RCC 7860 (cell line): ENCODE measurements at regions not wholly inside any gene's neighbourhood (a gene's known extent, or its start where the extent isn't known, plus 50 kb on each side); places are given as distances from the start of the nearest gene placed in this dataset.

ENCODE experiments used
- DNase-seq: peaks from one replicate; pipeline ENCODE4 v3.0.0-alpha.2; 2015; ENCODE audit warnings: low spot score
- FAIRE-seq: peaks from 2 replicates; lab custom pipeline; 2012; peaks lifted over from hg19 to GRCh38; lab: Jason Lieb, UNC

DNA sequence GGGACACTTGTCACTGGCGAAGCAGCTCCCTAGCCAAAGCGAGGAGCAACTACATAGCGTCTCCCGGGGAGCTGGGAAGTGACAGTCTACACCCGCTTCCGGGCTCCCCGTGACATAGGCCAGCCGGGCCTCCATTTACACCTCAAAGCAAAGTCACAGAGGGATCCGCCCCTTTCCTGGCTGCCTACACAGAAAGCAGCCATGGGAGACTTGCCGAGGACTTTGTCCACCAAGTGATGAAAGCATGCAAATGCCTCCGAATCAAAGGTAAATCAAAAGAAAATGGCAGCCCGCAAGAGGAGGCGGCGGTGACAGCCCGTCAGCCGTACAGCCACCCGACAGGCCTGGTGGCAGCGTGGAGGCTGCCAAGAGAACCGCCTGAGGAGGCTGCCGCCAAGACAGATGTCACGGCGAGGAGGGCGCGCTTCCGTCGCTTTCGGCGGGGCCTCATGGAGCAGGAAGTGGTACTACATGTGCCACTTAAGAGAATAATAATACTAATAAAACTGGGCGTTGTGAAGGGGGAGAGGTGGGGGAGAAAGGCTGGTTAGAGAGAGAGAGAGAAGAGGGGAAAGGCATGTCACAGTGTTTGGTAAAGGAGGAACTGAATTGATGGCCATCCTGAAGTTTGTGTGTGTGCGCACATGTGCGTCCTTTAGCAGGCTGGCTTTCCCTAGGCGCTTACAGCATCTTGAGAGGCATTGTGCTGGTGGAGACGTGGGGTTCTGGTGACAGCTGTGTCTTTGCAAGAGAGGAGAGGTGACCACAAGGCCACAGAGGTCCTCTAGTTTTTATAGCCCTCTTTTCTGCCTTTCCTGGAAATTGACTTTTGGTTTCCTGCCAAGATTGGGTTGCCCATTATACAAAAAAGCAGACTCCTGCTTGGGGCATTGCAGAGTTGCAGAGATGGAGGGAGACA is 661.7 kb downstream of the VRK1 start:
- no peak for FAIRE-seq
- no peak for DNase-seq

DNA sequence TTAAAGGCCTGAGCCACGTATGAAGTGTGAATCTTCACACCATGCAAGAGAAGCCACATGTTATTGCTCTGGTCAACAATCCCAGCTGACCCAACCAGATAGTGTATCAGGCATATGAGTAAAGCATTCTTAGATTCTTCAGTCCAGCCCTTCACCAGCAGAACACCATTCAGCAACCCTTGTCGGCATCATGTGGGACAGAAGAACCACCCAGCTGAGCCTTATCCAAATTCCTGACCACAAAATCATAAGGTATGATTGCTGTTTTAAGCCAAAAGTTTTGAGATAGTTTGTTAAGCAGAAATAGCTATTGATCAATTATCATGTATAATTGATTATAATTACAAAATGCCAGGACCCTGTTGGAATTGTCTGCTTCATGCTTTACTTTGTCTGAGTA is 664.9 kb downstream of the VRK1 start:
- DNase-seq (no peak), FAIRE-seq (no peak)

DNA sequence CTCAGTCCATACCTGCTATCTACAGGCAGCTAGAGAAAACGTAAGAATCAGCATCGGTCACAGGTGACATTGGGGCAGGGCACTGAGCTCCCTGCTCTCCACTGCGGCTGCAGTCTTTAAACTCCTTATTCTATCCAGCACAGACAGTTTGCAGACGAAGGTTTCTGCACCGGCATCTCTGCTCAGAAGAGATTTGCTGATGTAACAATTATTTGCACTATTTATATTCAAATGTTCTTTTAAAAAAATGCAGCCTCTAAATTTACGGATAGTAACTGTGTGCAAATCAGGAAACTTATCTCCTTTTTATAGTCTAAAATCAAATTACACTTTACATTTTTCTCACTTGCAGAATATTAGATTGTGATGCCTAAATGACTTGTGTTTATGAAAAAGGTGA is 671.0 kb downstream of the VRK1 start:
- no peak for FAIRE-seq

DNA sequence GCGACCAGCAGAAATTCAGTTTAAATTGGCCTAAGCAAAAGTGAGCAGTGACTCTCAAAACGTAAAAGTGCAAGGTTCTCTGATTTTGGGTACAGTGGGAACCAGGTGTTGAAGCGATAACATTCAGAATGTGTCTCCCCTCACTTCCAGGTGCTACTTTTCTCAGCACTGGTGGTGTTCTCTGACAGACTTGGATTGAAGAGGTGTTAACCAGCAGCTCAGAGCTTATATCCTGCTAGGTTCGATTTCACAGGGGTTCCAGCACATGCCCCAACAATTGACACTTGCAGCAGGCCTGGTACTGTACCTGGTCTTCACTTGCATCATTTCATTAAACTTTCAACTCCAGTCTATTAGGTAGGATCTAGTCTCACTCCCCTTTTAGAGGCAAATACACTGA is 680.2 kb downstream of the VRK1 start:
- no peak for FAIRE-seq
- no peak for DNase-seq

More for the DNA sequence above, 671.0 kb downstream of the VRK1 start:
- DNase-seq, result no peak

DNA sequence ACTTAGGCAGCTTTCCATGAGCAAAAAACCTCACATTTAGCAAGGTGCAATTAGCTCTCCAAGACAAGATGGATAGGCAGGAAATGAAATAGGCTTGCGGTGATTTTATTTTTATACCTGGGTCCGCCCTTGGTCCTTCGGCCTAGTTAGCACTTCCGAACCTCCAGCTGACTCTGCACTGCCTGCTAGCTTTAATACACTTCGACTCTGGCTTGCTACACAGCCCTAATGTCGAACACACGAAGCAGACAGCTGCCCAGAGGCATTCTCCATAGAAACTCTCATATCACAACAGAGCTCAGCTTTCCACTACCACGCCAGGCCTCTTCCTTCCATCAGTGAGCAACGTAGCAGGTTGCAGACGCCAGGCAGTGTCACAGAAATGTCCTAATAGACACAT is 688.0 kb downstream of the VRK1 start:
- no peak for DNase-seq
- no peak for FAIRE-seq

DNA sequence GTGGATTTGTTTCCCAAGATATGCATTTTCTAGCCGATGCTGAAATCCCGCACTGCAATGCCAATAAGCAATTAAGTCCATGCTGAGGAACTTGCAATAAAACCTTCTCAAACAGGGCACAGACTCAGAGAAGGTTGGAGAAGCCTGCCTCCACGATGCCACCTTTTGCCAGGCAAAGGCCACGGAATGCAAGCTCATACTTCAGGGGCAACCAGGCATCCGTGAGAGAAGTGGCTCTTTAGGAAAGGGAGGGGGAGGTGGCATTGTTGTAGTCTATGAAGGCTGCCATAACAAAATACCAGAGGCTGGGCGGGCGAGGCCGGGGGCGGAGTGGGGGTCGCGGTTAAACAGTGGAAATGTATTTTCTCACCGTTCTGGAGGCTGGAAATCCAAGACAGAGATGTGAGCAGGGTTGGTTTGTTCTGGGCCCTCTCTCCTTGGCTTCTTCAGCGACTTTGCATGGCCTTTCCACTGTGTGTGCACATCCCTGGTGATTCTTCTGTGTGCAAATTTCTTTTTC is 689.5 kb downstream of the VRK1 start:
- DNase-seq, result no peak

DNA sequence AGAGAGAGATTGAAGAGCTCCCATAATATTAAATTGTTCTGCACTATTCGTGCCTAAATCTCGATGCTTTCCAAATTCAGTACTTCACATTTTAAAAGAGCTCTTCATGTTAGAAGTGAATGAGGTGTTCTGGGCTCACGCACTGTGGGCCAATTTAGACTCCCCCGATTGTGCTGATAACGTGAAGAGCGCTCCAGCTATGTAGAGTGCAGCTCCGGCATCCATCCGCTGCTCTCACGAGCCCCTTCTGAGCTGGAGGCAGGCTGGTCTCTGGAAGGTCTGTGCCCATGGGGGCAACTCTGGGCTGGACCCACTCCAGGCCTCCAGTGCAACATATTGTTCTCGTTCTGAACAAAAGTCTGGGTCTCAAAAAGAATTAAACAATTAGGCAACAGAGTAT is 692.6 kb downstream of the VRK1 start:
- FAIRE-seq (no peak), DNase-seq (no peak)

More for the DNA sequence above, 689.5 kb downstream of the VRK1 start:
- FAIRE-seq, result no peak

DNA sequence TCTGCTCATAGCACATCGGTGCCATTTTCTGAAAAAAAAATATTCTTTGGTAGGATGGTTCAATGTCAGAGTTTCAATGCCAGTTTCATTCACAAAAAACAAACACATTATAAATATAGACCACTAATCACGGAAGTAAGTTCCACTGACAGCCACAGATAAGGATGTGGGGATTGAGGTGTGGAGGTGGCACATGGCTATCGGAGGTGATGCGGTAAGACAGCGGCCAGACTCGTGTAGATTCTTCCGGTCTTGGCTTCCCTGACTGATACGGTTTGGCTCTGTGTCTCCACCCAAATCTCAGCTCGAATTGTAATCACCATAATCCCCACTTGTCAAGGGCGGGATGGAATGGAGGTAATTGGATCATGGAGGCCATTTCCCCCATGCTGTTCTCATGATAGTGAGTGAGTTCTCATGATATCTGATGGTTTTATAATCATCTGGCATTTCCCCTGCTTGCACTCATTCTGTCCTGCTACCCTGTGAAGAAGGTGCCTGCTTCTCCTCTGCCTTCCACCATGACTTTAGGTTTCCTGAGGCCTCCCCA is 693.4 kb downstream of the VRK1 start:
- no peak for DNase-seq
- no peak for FAIRE-seq

DNA sequence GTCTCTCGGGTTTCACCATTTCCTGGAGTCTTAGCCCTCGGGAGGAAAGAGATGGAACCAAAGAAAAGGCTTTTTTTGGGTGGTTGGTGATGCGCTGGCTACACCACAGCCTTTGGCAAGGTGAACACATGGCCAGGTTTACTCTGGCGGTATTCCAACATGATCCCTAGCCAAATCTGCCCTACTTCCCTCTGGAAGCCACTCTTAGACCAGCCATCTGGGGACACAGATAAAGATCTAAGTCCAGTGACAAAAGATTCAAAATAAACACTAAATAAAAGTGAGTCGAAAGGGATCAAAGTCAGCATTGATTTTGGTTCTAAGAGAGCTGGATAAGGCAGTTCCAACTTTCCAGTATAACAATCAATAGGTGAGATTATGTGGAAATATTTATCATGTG is 694.5 kb downstream of the VRK1 start:
- FAIRE-seq, result no peak

DNA sequence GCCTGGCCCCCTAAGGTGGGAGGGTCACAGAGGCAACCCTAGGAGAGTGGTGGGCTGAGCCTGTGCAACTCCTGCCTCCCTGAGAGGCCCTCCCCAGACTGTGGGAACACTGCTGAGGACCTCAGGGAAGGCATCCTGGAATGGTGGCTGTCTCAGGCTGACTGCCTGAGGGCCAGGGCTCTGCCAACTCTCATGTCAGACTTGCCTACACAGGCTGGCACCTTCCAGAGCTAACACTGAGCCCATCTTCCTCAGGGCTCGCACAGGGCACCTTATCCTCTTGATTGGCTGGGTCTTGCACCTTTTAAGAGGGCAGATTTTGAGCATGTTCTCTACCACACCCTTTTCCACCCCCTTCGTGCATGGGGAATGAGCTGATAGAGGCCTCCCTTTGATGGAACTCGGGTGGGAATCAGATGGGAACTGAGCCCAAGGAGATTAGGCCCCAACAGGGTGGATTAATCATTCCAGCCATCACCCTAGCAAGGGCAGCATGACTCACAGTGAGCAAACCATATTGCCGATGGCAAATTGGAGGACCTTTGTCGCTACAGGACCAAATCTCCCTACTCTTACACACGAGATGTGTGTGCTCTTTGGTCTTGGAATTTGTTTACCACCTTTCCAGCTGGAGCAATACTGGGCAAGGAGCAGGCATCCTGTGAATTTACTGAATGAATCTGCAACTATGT is 702.8 kb downstream of the VRK1 start:
- FAIRE-seq, result no peak

More for the DNA sequence above, 694.5 kb downstream of the VRK1 start:
- DNase-seq, result no peak

DNA sequence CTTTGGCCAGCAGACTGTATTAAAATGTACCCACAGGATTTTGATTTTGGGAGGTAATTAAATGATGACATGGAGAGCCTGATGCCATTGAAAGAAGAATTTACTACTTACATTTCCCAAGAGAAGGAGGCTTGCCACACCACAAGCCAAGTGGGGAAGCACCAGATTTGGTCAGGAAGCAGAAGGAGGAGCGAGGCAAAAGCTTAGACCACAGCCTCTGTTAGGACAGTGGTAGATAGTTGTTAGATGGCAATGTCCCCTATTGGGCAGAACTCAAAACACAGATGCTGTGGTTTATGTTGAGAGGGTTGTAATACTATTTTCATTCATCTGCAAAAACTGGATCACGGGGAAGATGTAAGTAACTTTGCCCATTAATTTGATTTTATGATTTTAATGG is 709.4 kb downstream of the VRK1 start:
- FAIRE-seq, result no peak
- DNase-seq, result no peak

More for the DNA sequence above, 702.8 kb downstream of the VRK1 start:
- no peak for DNase-seq

DNA sequence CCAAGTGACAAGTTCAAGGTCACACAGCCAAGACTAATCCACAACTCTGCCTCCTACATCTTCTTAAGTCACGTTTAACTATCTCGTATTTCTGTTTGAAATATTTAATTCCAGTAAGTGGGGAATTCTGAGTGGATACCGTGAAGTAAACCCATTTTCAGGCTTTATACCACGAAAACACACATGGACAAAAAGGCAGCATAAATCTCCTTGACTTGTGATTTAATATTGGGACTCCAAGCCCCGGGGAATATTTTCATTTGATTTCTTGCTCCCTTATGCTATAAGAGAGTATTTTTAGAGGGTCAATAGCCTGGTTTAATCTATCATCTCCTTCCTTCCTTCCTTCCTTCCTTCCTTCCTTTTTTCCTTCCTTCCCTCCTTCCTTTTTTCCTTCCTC is 716.7 kb downstream of the VRK1 start:
- FAIRE-seq (no peak), DNase-seq (no peak)

DNA sequence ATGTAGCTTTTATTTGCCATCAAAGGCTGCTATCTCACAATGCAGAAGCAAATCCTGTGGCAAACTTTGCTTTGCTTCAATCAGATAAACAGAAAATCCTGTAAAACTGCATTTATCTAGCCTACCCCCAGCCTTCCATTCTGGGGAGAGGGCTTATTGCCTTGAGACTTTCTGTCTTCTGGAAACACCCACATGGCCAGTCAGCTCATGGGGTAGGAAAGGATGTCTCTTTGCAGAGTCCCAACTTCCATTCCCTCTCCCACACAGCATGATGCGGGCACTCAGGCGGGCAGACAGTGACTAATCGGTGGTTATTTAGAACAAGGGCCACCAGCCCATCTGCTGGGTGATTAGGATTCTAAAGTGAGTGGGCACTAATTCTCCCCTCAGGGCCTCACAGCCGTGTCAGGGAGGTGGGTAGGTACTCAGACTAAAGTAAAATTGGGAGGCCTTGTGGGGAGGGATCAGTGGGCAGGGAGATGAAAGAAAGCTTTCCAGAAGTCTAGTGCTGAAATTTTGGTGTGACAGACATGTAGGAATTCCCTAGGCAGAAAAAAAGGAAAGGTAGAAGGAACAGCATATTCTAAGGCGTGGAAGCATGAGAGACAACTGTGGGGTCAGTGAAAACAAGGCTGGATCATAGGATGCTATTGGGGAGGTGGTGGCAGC is 720.5 kb downstream of the VRK1 start:
- no peak for FAIRE-seq
- DNase-seq, result no peak

DNA sequence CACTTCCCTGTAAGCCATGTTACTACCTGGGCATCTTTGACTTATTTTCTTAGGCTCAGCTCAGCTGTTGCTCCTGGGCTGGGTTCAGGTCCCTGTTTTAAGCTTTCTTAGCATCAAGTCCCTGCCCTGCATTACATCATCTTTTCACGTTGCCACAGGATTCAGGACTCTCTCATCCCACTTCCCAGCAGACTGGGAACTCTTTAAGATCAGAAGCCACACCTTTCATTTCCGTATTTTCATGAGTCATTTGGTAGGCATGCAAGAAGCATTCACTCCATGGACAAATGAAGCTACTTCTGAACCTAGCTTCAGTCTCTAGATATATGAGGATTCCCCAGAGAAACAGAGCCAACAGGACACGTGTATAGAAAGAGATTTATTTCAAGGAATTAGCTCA is 726.8 kb downstream of the VRK1 start:
- DNase-seq, result peak; percentile 12

DNA sequence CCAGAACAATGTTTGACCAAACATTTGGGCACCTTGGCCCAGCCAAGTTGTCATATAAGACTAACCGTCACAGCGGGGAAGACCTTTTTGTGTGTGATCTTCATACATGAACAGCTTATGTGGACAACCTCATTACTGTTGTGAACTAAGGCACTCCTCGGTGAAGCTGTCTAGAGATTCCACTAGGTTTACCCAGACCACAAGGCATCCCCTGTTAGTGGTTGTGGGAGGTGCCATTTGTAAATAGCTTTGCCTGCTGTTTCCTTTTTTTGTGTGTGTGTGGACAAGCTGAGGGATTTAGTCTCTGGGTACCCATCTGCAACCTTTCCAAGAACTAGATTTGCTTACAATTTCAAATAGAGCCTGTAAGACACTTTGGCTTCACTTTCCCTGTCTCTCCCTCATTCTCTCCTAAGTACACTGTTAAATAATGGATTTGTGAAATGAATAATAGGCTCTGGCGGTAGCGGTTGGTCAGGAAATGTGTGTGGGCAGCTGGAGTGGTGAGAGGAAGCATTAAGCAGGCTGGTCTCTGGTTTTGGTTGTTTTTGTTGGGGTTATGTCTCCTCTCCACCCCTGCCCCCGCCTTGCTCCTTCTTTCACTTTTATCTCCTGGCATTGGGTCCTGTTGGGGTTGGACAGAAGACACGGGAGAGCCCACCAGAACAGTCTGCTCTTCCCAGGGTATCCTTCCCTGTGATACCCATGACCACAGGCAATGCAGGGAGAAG is 727.6 kb downstream of the VRK1 start:
- FAIRE-seq, result no peak
- no peak for DNase-seq

More for the DNA sequence above, 726.8 kb downstream of the VRK1 start:
- FAIRE-seq, result no peak

DNA sequence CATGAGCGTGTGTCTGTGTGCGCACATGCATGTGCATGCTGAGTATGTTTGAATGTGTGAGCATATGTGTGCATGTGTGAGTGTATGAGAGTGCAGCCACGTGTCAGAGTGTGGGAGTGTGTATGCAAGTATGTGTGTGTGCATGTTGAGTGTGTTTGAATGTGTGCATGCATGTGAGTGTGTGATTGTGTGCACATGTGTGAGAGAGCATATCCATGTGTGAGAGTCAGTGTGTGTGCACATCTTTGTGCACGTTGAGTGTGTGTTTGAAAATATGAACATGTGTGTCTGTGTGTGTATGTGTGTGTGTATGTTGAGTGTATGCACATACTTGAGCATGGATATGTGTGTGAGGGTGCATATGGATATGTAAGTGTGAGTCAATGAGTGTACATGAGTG is 730.8 kb downstream of the VRK1 start:
- FAIRE-seq (no peak), DNase-seq (no peak)

DNA sequence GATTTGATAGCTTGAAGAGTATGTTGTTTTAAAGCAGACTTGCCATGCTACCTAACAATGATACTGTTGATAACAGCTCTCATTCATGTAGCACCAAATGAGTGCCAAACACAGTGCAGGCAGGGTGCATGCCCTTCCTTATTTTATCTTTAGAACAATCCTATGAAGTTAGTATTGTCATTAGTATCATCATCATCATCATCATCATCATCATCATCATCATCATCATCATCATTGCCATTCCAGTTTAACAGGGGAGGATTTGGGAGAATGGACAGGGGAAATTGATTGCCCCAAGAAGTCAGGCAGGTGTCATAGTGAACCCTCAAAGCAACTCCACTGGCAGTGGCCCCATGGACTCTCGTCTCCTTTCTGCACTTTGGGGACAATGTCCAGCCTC is 734.9 kb downstream of the VRK1 start:
- FAIRE-seq (no peak), DNase-seq (no peak)

DNA sequence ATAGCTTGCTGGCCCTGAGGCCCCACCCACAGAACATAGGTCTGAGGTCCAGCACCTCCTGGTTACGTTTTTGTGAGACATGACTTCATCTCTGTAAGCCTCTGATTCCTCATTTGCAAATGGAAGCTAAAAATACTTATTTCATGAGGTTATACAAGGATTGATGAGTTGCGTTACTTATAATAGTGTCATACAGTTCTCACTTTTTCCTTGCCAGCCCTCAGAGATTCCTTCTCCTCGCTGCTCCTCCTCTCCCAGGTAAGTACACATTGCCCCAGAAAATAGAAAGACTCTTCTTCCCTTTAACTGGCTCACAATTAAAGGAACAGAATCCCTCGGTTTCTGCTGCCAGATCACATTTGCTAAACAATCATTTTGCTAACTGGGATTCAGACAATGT is 739.2 kb downstream of the VRK1 start:
- no peak for FAIRE-seq

DNA sequence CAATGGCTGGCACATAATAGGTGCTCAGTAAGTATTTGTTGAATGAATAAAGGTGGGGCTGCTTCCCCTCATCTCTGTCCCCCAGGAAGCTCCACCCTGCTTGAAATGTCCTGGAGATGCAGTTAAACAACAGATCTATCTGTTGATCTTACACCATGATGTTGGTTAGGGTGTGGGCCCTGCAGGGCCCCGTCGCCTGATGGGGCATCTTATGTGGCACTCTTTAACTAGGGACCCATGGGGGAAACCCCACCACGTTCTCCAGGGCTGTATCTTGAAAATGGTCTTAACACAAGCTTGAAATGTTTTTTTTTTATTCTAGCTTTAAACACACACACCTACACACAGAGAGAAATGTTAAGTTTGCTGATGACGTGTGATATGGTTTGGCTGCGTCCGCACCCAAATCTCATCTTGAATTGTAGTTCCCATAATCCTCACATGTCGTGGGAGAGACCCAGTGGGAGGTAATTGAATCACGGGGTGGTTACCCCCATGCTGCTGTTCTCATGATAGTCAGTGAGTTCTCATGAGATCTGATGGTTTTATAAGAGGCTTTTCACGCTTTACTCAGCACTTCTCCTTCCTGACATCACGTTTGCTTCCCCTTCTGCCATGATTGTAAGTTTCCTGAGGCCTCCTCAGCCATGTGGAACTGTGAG is 741.7 kb downstream of the VRK1 start:
- DNase-seq, result no peak
- FAIRE-seq, result no peak

More for the DNA sequence above, 739.2 kb downstream of the VRK1 start:
- DNase-seq, result no peak

DNA sequence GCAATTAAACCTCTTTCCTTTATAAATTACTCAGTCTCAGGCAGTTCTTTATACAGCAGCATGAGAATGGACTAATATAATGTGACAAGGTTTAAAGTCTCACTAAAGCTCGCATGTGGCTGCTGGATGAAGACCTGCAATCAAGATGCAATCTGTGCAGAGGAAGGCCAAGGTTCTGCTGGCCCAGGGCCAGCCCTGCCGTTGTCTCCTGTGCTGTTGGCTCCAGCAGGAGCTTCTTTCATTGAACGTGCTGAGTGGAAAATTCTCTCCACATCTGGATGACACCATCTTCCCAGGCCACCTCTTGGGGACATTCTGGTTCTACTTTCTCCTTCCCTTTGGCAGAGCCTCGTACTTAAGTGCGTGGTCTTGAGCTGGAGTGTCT is 742.2 kb downstream of the VRK1 start:
- no peak for DNase-seq

More for the DNA sequence above, 742.2 kb downstream of the VRK1 start:
- FAIRE-seq, result no peak
